Prostate gland (tissue), 2 donors: ENCODE measurements at regions not wholly inside any gene's neighbourhood (a gene's known extent, or its start where the extent isn't known, plus 50 kb on each side); places are given as distances from the start of the nearest gene placed in this dataset.

ENCODE experiments used
- POLR2AphosphoS5 ChIP-seq: sonication (generic); formaldehyde crosslinking; IDR thresholded peaks from one replicate; pipeline ENCODE4 v1.6.1; 2017; ENCODE audit warnings: antibody characterized with exemption
- TF ChIP-seq, protein P1 (sequence below), 4 experiments: fragments of 200-600 bp in 2 of 4; fragments of 450-650 bp in 2 of 4; sonication (generic) in 2 of 4; IDR thresholded peaks; 1 replicate in 3 of 4; 2 replicates in 1 of 4; pipeline ENCODE4 v1.5.1; 2016 to 2019; ENCODE audit warnings: antibody characterized with exemption in 4 of 4, mild to moderate bottlenecking in 2 of 4, moderate library complexity in 2 of 4

DNA sequence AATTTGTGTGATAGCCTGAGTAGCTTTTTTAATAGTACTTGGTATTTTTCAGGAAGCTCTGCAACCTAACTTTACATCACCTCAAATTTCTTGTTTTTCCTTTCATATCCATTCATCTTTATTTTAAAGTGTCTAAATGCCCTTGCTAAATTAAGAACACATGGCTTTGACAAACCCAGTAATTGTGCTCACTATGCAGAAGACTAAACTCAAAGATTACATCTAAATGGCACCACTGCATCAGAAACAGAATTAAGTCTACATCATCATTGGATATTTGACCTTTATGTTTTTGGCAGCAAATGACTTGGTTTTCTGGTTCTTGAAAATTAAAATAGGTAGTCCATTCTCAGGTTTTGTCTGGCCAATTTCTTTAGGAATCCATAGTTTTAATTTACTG is 69.6 kb upstream of the HDGFL1 start:
- TF ChIP-seq, protein P1, sequence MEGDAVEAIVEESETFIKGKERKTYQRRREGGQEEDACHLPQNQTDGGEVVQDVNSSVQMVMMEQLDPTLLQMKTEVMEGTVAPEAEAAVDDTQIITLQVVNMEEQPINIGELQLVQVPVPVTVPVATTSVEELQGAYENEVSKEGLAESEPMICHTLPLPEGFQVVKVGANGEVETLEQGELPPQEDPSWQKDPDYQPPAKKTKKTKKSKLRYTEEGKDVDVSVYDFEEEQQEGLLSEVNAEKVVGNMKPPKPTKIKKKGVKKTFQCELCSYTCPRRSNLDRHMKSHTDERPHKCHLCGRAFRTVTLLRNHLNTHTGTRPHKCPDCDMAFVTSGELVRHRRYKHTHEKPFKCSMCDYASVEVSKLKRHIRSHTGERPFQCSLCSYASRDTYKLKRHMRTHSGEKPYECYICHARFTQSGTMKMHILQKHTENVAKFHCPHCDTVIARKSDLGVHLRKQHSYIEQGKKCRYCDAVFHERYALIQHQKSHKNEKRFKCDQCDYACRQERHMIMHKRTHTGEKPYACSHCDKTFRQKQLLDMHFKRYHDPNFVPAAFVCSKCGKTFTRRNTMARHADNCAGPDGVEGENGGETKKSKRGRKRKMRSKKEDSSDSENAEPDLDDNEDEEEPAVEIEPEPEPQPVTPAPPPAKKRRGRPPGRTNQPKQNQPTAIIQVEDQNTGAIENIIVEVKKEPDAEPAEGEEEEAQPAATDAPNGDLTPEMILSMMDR (IDR thresholded peaks at IDR 0.05): no peak
- no peak for TF ChIP-seq POLR2AphosphoS5
